ENCODE measurements at regions not wholly inside any gene's neighbourhood (a gene's known extent, or its start where the extent isn't known, plus 50 kb on each side); places are given as distances from the start of the nearest gene placed in this dataset.

DNA sequence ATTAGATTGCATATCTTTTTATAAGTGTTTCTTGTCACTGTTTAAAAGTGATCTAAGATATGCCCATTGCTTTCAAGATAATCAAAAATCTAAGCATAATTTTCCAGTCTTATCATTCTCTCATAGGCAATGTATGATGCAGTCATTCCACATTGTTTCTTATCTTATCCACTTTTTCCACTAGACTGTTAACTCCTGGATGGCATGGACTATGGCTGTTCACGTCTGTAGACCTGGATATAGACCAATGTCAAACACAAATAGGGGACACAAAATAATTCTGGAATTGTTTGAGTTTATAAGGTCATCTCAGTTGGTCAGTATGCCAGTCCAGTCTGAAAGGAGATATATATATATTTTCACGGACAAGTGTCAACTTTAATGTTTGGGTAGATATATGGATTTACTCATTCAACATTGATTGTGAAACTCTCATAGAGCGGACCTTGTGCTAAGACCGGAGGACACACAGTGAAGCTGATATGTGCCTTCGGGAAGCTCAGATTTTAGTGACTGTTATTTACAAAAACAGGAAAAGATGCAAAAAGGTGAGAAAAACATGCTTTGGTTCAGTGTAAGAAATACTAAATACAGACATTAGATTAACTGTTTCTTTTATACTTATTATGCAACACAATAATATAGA is 689.4 kb upstream of the SLC8A1 start:
- no peak for TF ChIP-seq POLR2A (IDR thresholded peaks at IDR 0.05)
- no peak for TF ChIP-seq CTCF (IDR thresholded peaks at IDR 0.05)

Data from stomach (tissue), 4 donors.